GM12878 (cell line): ENCODE measurements at regions not wholly inside any gene's neighbourhood (a gene's known extent, or its start where the extent isn't known, plus 50 kb on each side); places are given as distances from the start of the nearest gene placed in this dataset.
A peak's percentile ranks its signal among the peaks of the same experiment; 100 is the strongest.

Experiments
- ATAC-seq: fragments of 200-7000 bp; cut with Tn5 transposase; 3 replicates; pipeline ENCODE4 v1.9.1; 2020; ENCODE audit warnings: mild to moderate bottlenecking, moderate library complexity
- BruUV-seq: library from RNA; stranded (reverse); fragments of 400-500 nt; replicated peaks from 2 replicates; lab custom pipeline; 2021; lab: Mats Ljungman, UMichigan
- CTCF ChIA-PET: fragments of 300-600 bp; sonication (Branson Sonifier 250); formaldehyde crosslinking; extraction: SDS; loops from one replicate; lab custom pipeline; 2021; ENCODE audit warnings: inconsistent platforms; lab: Yijun Ruan, JAX
- POLR2A ChIA-PET: fragments of 350-600 bp; formaldehyde crosslinking; extraction: SDS; loops from one replicate; lab custom pipeline; 2021; ENCODE audit warnings: inconsistent platforms; lab: Charles Lee
- RAD21 ChIA-PET: fragments of 300-600 bp; sonication (Branson Sonifier 250); formaldehyde crosslinking; loops from one replicate; lab custom pipeline; 2023; ENCODE audit warnings: antibody characterized with exemption; ENCODE audit not compliant: unreplicated experiment; lab: Charles Lee
- SMC1A ChIA-PET: fragments of 300-600 bp; sonication (Branson Sonifier 250); formaldehyde crosslinking; loops from one replicate; lab custom pipeline; 2023; ENCODE audit not compliant: unreplicated experiment, uncharacterized antibody; lab: Charles Lee
- DNase-seq: peaks from one replicate; pipeline ENCODE4 v3.0.0-alpha.2; 2011; ENCODE audit warnings: low read depth, low spot score
- FAIRE-seq: peaks from 3 replicates; lab custom pipeline; 2011; peaks lifted over from hg19 to GRCh38; lab: Jason Lieb, UNC
- H2AFZ ChIP-seq: 2 replicates; pipeline ENCODE4 v1.6.0; 2011; ENCODE audit warnings: low read depth, low read length, control low read depth; ENCODE audit not compliant: control insufficient read depth
- H3K27ac ChIP-seq: 2 replicates; pipeline ENCODE4 v1.5.1; 2011; ENCODE audit warnings: control low read depth; ENCODE audit not compliant: control insufficient read depth, insufficient read depth
- H3K27me3 ChIP-seq, 2 experiments: replicated peaks in 1 of 2; 2 replicates each; pipeline versions ENCODE4 v1.6.0 to v1.6.1; 2011; ENCODE audit warnings: low read length in 1 of 2; ENCODE audit not compliant: control insufficient read depth in 2 of 2, insufficient read depth in 2 of 2
- H3K36me3 ChIP-seq, 2 experiments: 2 replicates each; pipeline ENCODE4 v1.5.1; 2011; ENCODE audit warnings: low read length in 1 of 2; ENCODE audit not compliant: control insufficient read depth in 2 of 2, insufficient read depth in 2 of 2
- H3K4me1 ChIP-seq: 2 replicates; pipeline ENCODE4 v1.6.1; 2011; ENCODE audit warnings: mild to moderate bottlenecking, low read length, moderate library complexity, mixed read lengths; ENCODE audit not compliant: control insufficient read depth, insufficient read depth
- H3K4me2 ChIP-seq: 2 replicates; pipeline ENCODE4 v1.6.0; 2011; ENCODE audit warnings: control low read depth; ENCODE audit not compliant: control insufficient read depth, insufficient read depth
- H3K4me3 ChIP-seq: fragments of 200-600 bp; sonication (generic); 2 replicates; pipeline ENCODE4 v1.5.1; 2016
- H3K79me2 ChIP-seq: 2 replicates; pipeline ENCODE4 v1.6.0; 2011; ENCODE audit warnings: low read length; ENCODE audit not compliant: control insufficient read depth, insufficient read depth
- H3K9ac ChIP-seq: 2 replicates; pipeline ENCODE4 v1.8.0; 2011; ENCODE audit warnings: low read length, control low read depth, mixed read lengths; ENCODE audit not compliant: control insufficient read depth, insufficient read depth
- H3K9me3 ChIP-seq: replicated peaks from 3 replicates; pipeline ENCODE4 v1.5.1; 2011; ENCODE audit warnings: mild to moderate bottlenecking, low read length; ENCODE audit not compliant: control insufficient read depth, insufficient read depth
- H4K20me1 ChIP-seq: 2 replicates; pipeline ENCODE4 v1.6.0; 2011; ENCODE audit not compliant: control insufficient read depth, insufficient read depth
- BMI1 ChIP-seq: fragments of 450-650 bp; IDR thresholded peaks from 2 replicates; pipeline ENCODE4 v1.6.1; 2016; ENCODE audit warnings: mild to moderate bottlenecking, moderate library complexity, borderline replicate concordance
- EED ChIP-seq: sonication (generic); IDR thresholded peaks from 2 replicates; pipeline ENCODE4 v1.6.1; 2016; ENCODE audit warnings: antibody characterized with exemption, low read depth
- ESRRA ChIP-seq: IDR thresholded peaks from 2 replicates; pipeline ENCODE4 v1.6.1; 2012; ENCODE audit warnings: mild to moderate bottlenecking, low read length, improper control_type of control experiment
- EZH2 ChIP-seq: IDR thresholded peaks from 2 replicates; pipeline ENCODE4 v1.6.1; 2012; ENCODE audit warnings: low read depth, mild to moderate bottlenecking, control low read depth, inconsistent platforms, low read length, borderline replicate concordance; ENCODE audit not compliant: control insufficient read depth
- JUNB ChIP-seq: IDR thresholded peaks from 2 replicates; pipeline ENCODE4 v1.6.1; 2016; ENCODE audit warnings: antibody characterized with exemption, mild to moderate bottlenecking
- MTA3 ChIP-seq: IDR thresholded peaks from 2 replicates; pipeline ENCODE4 v1.6.1; 2012; ENCODE audit warnings: low read length, inconsistent platforms, borderline replicate concordance
- NFIC ChIP-seq: IDR thresholded peaks from 2 replicates; pipeline ENCODE4 v1.6.1; 2012; ENCODE audit warnings: low read depth, mild to moderate bottlenecking, inconsistent platforms, low read length, moderate library complexity
- POLR2AphosphoS2 ChIP-seq: IDR thresholded peaks from 2 replicates; pipeline ENCODE4 v1.6.1; 2011; ENCODE audit warnings: low read depth, mild to moderate bottlenecking, low read length, improper control_type of control experiment, moderate library complexity
- RB1 ChIP-seq: fragments of 450-650 bp; formaldehyde crosslinking; IDR thresholded peaks from 2 replicates; pipeline ENCODE4 v1.6.1; 2017; ENCODE audit warnings: mild to moderate bottlenecking, borderline replicate concordance
- RELA ChIP-seq: fragments of 450-650 bp; IDR thresholded peaks from 2 replicates; pipeline ENCODE4 v1.8.0; 2014; ENCODE audit warnings: borderline replicate concordance; ENCODE audit not compliant: partially characterized antibody
- RUNX3 ChIP-seq: IDR thresholded peaks from 2 replicates; pipeline ENCODE4 v1.6.1; 2012; ENCODE audit warnings: low read length, inconsistent platforms
- SP1 ChIP-seq: IDR thresholded peaks from one replicate; pipeline ENCODE4 v1.6.1; 2011; ENCODE audit warnings: low read depth, low read length
- YBX1 ChIP-seq: fragments of 450-650 bp; IDR thresholded peaks from 2 replicates; pipeline ENCODE4 v1.6.1; 2016; ENCODE audit warnings: antibody characterized with exemption
- ZZZ3 ChIP-seq: IDR thresholded peaks from 2 replicates; pipeline ENCODE4 v1.6.1; 2011; ENCODE audit warnings: low read depth; ENCODE audit not compliant: control insufficient read depth, insufficient read length
- WGBS: methylation state at CpG from one replicate; pipeline ENCODE4 v1.1.6; 2016; ENCODE audit warnings: low lambda C conversion rate; ENCODE audit not compliant: insufficient replicate concordance, insufficient coverage; ENCODE audit errors: missing lambda C conversion rate; 5-methylcytosine and 5-hydroxymethylcytosine counted together
- in situ Hi-C: fragments of 300-500 bp; cut with MboI; formaldehyde crosslinking; loops from 9 replicates; pipeline ENCODE4 v1.14.3; 2018; ENCODE audit warnings: mixed read lengths
- intact Hi-C: fragments of 100-400 bp; cut with micrococcal nuclease; formaldehyde crosslinking; loops from one replicate; pipeline ENCODE4 v1.14.2; 2022; ENCODE audit not compliant: unreplicated experiment

- no peak overlapping the region for H2AFZ ChIP-seq
- H3K9ac ChIP-seq, result no peak overlapping the region
- no TSS peak for BruUV-seq
- in situ Hi-C loops, result no loop called here
- H3K4me3 ChIP-seq, result no peak overlapping the region
- no peaks in the 10 kb centered on the region for H3K27me3 ChIP-seq
- H3K36me3 ChIP-seq, result no peaks in the 10 kb centered on the region
- SMC1A ChIA-PET, result interaction anchor here (0.6 to 8.7 kb wide), 9 partner anchors 8 to 90 kb away, joined by 3 to 71 read pairs (median 3); partner anchors contain the start of gene ARL15
- TF ChIP-seq SP1 (no peak), YBX1 (no peak), ESRRA (no peak), EZH2 (no peak), RB1 (no peak), MTA3 (no peak), EED (0 out of 2 replicates have a peak, but pooled peaks have one; percentile 12), NFIC (peak; percentile 16; the same call in 1 of the 2 replicates), RUNX3 (peak; percentile 13; the same call in 1 of the 2 replicates), JUNB (peak; percentile 23; the same call in 1 of the 2 replicates), RELA (no peak), BMI1 (no peak), POLR2AphosphoS2 (no peak), ZZZ3 (no peak)
- intact Hi-C loops, result no loop called here
- no peak for DNase-seq
- no peaks in the 10 kb centered on the region for H3K79me2 ChIP-seq
- H3K4me2 ChIP-seq, result no peak overlapping the region
- no peaks in the 10 kb centered on the region for H4K20me1 ChIP-seq
- CTCF ChIA-PET, result interaction anchor here (0.8 to 1.7 kb wide), 5 partner anchors 19 to 149 kb away, joined by 3 to 4 read pairs (median 3); partner anchors contain the start of gene ARL15
- no peaks in the 10 kb centered on the region for H3K4me1 ChIP-seq
- POLR2A ChIA-PET, result interaction anchor here (0.8 to 1.4 kb wide), 3 partner anchors 9 to 87 kb away, joined by 3 to 7 read pairs (median 6); partner anchors contain the start of gene ARL15
- no peak overlapping the region for H3K27ac ChIP-seq
- WGBS, result 0% methylated on average over 1 of the region's 1 CpG
- H3K9me3 ChIP-seq, result no peaks in the 10 kb centered on the region
- RAD21 ChIA-PET, result interaction anchor here (1.0 to 1.8 kb wide), 7 partner anchors 8 to 88 kb away, joined by 3 to 9 read pairs (median 4); partner anchors contain the start of gene ARL15
- ATAC-seq, result no peak
- FAIRE-seq, result no peak
Measured at GRCh38 chr5:54398191-54398590, 57.3 kb upstream of the HSPB3 start.
